Keratinocyte (primary cell): ENCODE measurements at regions not wholly inside any gene's neighbourhood (a gene's known extent, or its start where the extent isn't known, plus 50 kb on each side); places are given as distances from the start of the nearest gene placed in this dataset.
"Not testable (repeated sequence)": the region's sequence is repeated elsewhere in the genome, so short reads cannot be mapped to it uniquely, and the experiment has no call there.

Experiments used
- DNase-seq: peaks from one replicate; pipeline ENCODE4 v3.0.0-alpha.2; 2011; ENCODE audit warnings: low read depth, missing footprints, low spot score
- FAIRE-seq: peaks from 2 replicates; lab custom pipeline; 2011; peaks lifted over from hg19 to GRCh38; lab: Jason Lieb, UNC
- H2AFZ ChIP-seq: 2 replicates; pipeline ENCODE4 v1.6.0; 2012; ENCODE audit warnings: low read length, control low read depth, inconsistent platforms; ENCODE audit not compliant: control insufficient read depth
- H3K27ac ChIP-seq: 2 replicates; pipeline ENCODE4 v1.5.1; 2011; ENCODE audit warnings: low read length; ENCODE audit not compliant: control insufficient read depth, insufficient read depth
- H3K27me3 ChIP-seq: 3 replicates; pipeline ENCODE4 v1.6.0; 2011; ENCODE audit warnings: low read length; ENCODE audit not compliant: control insufficient read depth, insufficient read depth; ENCODE audit errors: extremely low read depth
- H3K36me3 ChIP-seq, 2 experiments: 2 replicates in 1 of 2; 3 replicates in 1 of 2; pipeline ENCODE4 v1.5.1; 2011; ENCODE audit warnings: low read length in 2 of 2, mild to moderate bottlenecking in 1 of 2; ENCODE audit not compliant: control insufficient read depth in 2 of 2, insufficient read depth in 2 of 2; ENCODE audit errors: extremely low read depth in 1 of 2
- H3K4me1 ChIP-seq: 3 replicates; pipeline ENCODE4 v1.5.1; 2011; ENCODE audit warnings: low read length; ENCODE audit not compliant: control insufficient read depth, insufficient read depth; ENCODE audit errors: extremely low read depth
- H3K4me2 ChIP-seq: 3 replicates; pipeline ENCODE4 v1.6.0; 2011; ENCODE audit warnings: low read depth, low read length; ENCODE audit not compliant: control insufficient read depth, insufficient read depth; ENCODE audit errors: extremely low read depth
- H3K4me3 ChIP-seq, 3 experiments: fragments of 200-600 bp in 1 of 3; sonication (generic) in 1 of 3; 2 replicates in 2 of 3; 3 replicates in 1 of 3; pipeline ENCODE4 v1.5.1; 2011 to 2016; ENCODE audit warnings: low read length in 3 of 3, mild to moderate bottlenecking in 3 of 3, control low read depth in 2 of 3, inconsistent platforms in 1 of 3, low read depth in 1 of 3, mixed read lengths in 1 of 3, mixed run types in 1 of 3, moderate library complexity in 1 of 3; ENCODE audit not compliant: control insufficient read depth in 2 of 3, insufficient read depth in 2 of 3; ENCODE audit errors: extremely low read depth in 1 of 3
- H3K79me2 ChIP-seq: 2 replicates; pipeline ENCODE4 v1.6.0; 2012; ENCODE audit warnings: low read length; ENCODE audit not compliant: control insufficient read depth, insufficient read depth
- H3K9ac ChIP-seq: 3 replicates; pipeline ENCODE4 v1.6.0; 2011; ENCODE audit warnings: low read length; ENCODE audit not compliant: control insufficient read depth, insufficient read depth; ENCODE audit errors: extremely low read depth
- H3K9me1 ChIP-seq: 3 replicates; pipeline ENCODE4 v1.6.0; 2011; ENCODE audit warnings: low read length; ENCODE audit not compliant: control insufficient read depth, insufficient read depth; ENCODE audit errors: extremely low read depth
- H3K9me3 ChIP-seq: 2 replicates; pipeline ENCODE4 v1.5.1; 2012; ENCODE audit warnings: low read depth, low read length; ENCODE audit not compliant: control insufficient read depth
- H4K20me1 ChIP-seq: 3 replicates; pipeline ENCODE4 v1.6.0; 2011; ENCODE audit warnings: low read length; ENCODE audit not compliant: control insufficient read depth, insufficient read depth; ENCODE audit errors: extremely low read depth
- CTCF ChIP-seq, 3 experiments: IDR thresholded peaks in 1 of 3; conservative IDR thresholded peaks in 1 of 3; optimal IDR thresholded peaks in 1 of 3; 2 replicates in 2 of 3; 3 replicates in 1 of 3; pipeline versions ENCODE3 to v1.5.1; 2011; ENCODE audit warnings: low read length in 3 of 3, mild to moderate bottlenecking in 3 of 3, moderate library complexity in 2 of 3, control low read depth in 1 of 3, inconsistent platforms in 1 of 3; ENCODE audit not compliant: insufficient read depth in 2 of 3; ENCODE audit errors: extremely low read depth in 1 of 3
- EZH2 ChIP-seq: IDR thresholded peaks from one replicate; pipeline ENCODE4 v1.6.1; 2012; ENCODE audit warnings: inconsistent platforms, mild to moderate bottlenecking, low read length, moderate library complexity
- dilution Hi-C: fragments of 300-500 bp; cut with MboI; formaldehyde crosslinking; loops from one replicate; pipeline ENCODE4 v1.7.0; 2020; ENCODE audit warnings: low sequenced_read_pairs; ENCODE audit not compliant: extremely low pct_ligation_motif_present

GRCh38 chr6:85911067-85911466, 268.4 kb upstream of the SYNCRIP start:
- no peak overlapping the region for H3K27ac ChIP-seq
- no peak overlapping the region for H3K9ac ChIP-seq
- H3K9me3 ChIP-seq = no peaks in the 10 kb centered on the region
- no peaks in the 10 kb centered on the region for H3K9me1 ChIP-seq
- H2AFZ ChIP-seq = no peak overlapping the region
- DNase-seq (no peak), FAIRE-seq (no peak)
- no peaks in the 10 kb centered on the region for H3K27me3 ChIP-seq
- H3K4me3 ChIP-seq = no peak overlapping the region
- dilution Hi-C loops = no loop called here
- no peaks in the 10 kb centered on the region for H3K79me2 ChIP-seq
- no peaks in the 10 kb centered on the region for H3K36me3 ChIP-seq
- H4K20me1 ChIP-seq = no peaks in the 10 kb centered on the region
- H3K4me2 ChIP-seq = no peak overlapping the region
- no peaks in the 10 kb centered on the region for H3K4me1 ChIP-seq
- no peak for TF ChIP-seq CTCF (optimal IDR thresholded peaks at IDR 0.05 in 1 of 3, IDR thresholded peaks at IDR 0.05 in 1 of 3, conservative IDR thresholded peaks at IDR 0.05 in 1 of 3; ENCODE audit: extremely low read depth in 1 of 3, insufficient read depth in 2 of 3, low read length in 3 of 3)
- no peak for TF ChIP-seq EZH2

- H4K20me1 ChIP-seq, DNase-seq, FAIRE-seq, H3K27ac ChIP-seq, H3K9ac ChIP-seq, H3K4me1 ChIP-seq, H3K9me3 ChIP-seq, H3K79me2 ChIP-seq, H3K27me3 ChIP-seq, H2AFZ ChIP-seq, H3K9me1 ChIP-seq, H3K4me2 ChIP-seq, H3K36me3 ChIP-seq, dilution Hi-C loops, H3K4me3 ChIP-seq: not testable (repeated sequence)
Measured at GRCh38 chr6:85908120-85908519, 265.4 kb upstream of the SYNCRIP start.

- Histone ChIP-seq H3K9me3 (no peaks in the 10 kb centered on the region), H3K4me3 (no peak overlapping the region), H3K36me3 (no peaks in the 10 kb centered on the region), H4K20me1 (no peaks in the 10 kb centered on the region), H3K9ac (no peak overlapping the region), H3K9me1 (no peaks in the 10 kb centered on the region), H3K4me1 (no peaks in the 10 kb centered on the region), H3K4me2 (no peak overlapping the region), H2AFZ (no peak overlapping the region), H3K27me3 (no peaks in the 10 kb centered on the region), H3K27ac (no peak overlapping the region), H3K79me2 (no peaks in the 10 kb centered on the region)
- dilution Hi-C loops = no loop called here
- FAIRE-seq (no peak), DNase-seq (no peak)
- TF ChIP-seq EZH2 (no peak), CTCF (optimal IDR thresholded peaks at IDR 0.05 in 1 of 3, IDR thresholded peaks at IDR 0.05 in 1 of 3, conservative IDR thresholded peaks at IDR 0.05 in 1 of 3; ENCODE audit: extremely low read depth in 1 of 3, insufficient read depth in 2 of 3, low read length in 3 of 3) (no peak)
Measured at GRCh38 chr6:85892346-85892745, 249.7 kb upstream of the SYNCRIP start.
